Adrenal gland (tissue), 9 donors: ENCODE measurements at regions not wholly inside any gene's neighbourhood (a gene's known extent, or its start where the extent isn't known, plus 50 kb on each side); places are given as distances from the start of the nearest gene placed in this dataset.

ENCODE experiments used
- DNase-seq, 7 donors: peaks; one replicate each; pipeline ENCODE4 v3.0.0-alpha.2; 2019 to 2020
- H3K27ac ChIP-seq, 5 donors: fragments of 200-600 bp; sonication (generic) in 4 of 5; 1 replicate in 3 of 5; 2 replicates in 2 of 5; pipeline versions ENCODE4 v1.5.1 to v1.8.0; 2016 to 2020; ENCODE audit warnings: mild to moderate bottlenecking in 1 of 5
- H3K27me3 ChIP-seq: fragments of 200-600 bp; 2 replicates; pipeline ENCODE4 v1.8.0; 2021
- H3K36me3 ChIP-seq, 2 donors: fragments of 200-600 bp; replicated peaks in 1 of 2; 1 replicate in 1 of 2; 2 replicates in 1 of 2; pipeline versions ENCODE4 v1.5.1 to v1.8.0; 2018 to 2022
- H3K4me1 ChIP-seq, 2 donors: fragments of 200-600 bp; replicated peaks in 1 of 2; 1 replicate in 1 of 2; 2 replicates in 1 of 2; pipeline versions ENCODE4 v1.5.1 to v1.8.0; 2018 to 2021
- H3K4me3 ChIP-seq, 4 donors: fragments of 200-600 bp; sonication (generic) in 3 of 4; one replicate each; pipeline ENCODE4 v1.5.1; 2016 to 2018
- H3K9me3 ChIP-seq, 3 donors: fragments of 200-600 bp; sonication (generic) in 1 of 3; replicated peaks in 1 of 3; 1 replicate in 2 of 3; 2 replicates in 1 of 3; pipeline versions ENCODE4 v1.5.1 to v1.8.0; 2016 to 2021
- CTCF ChIP-seq, 6 experiments: fragments of 450-650 bp in 4 of 6; fragments of 200-600 bp in 2 of 6; sonication (generic) in 1 of 6; IDR thresholded peaks; 1 replicate in 5 of 6; 2 replicates in 1 of 6; pipeline versions ENCODE4 v1.5.1 to v1.8.0; 2016 to 2021; ENCODE audit warnings: antibody characterized with exemption in 6 of 6, mild to moderate bottlenecking in 2 of 6, moderate library complexity in 1 of 6
- POLR2A ChIP-seq, 2 donors: fragments of 450-650 bp; IDR thresholded peaks; one replicate each; pipeline ENCODE4 v1.6.1; 2017; ENCODE audit warnings: antibody characterized with exemption in 2 of 2, mild to moderate bottlenecking in 2 of 2, moderate library complexity in 1 of 2
- WGBS, 4 donors: extraction: QIAGEN DNeasy Blood & Tissue Kit in 2 of 4; methylation state at CpG; one replicate each; pipeline versions ENCODE4 v1.1.5 to v1.1.7; 2013 to 2017; 5-methylcytosine and 5-hydroxymethylcytosine counted together
- intact Hi-C, 2 donors: fragments of 100-400 bp; cut with DNase I; formaldehyde crosslinking; loops; one replicate each; pipeline versions ENCODE4 v1.14.1 to v1.15.0; 2022 to 2023
- donor health status: healthy with polysubstance abuse.
- donor health status: Bipolar disorder and iron deficiency.
- donor health status: DM: yes; HTN: yes; CAD: no.
- donor health status: DM: no; HTN: no; CAD: no.
- donor health status: DM: no; HTN: no; CAD: no.

- no peaks in the 10 kb centered on the region for H3K36me3 ChIP-seq
- TF ChIP-seq CTCF (IDR thresholded peaks at IDR 0.05) (no peak), POLR2A (IDR thresholded peaks at IDR 0.05) (no peak)
- H3K27ac ChIP-seq = no peak overlapping the region
- no peak for DNase-seq
- intact Hi-C loops = no loop called here
- no peaks in the 10 kb centered on the region for H3K4me1 ChIP-seq
- H3K27me3 ChIP-seq = no peaks in the 10 kb centered on the region
- H3K9me3 ChIP-seq = no peaks in the 10 kb centered on the region
- H3K4me3 ChIP-seq = no peak overlapping the region
These were observed 585.3 kb upstream of the BCHE start for GRCh38 chr3:166422556-166422955.

- Histone ChIP-seq H3K9me3 (no peaks in the 10 kb centered on the region), H3K36me3 (no peaks in the 10 kb centered on the region), H3K27ac (no peak overlapping the region), H3K27me3 (no peaks in the 10 kb centered on the region), H3K4me3 (no peak overlapping the region), H3K4me1 (no peaks in the 10 kb centered on the region)
- WGBS, 4 donors = 63 to 78% (median 72%) methylated on average over 2 of the region's 2 CpGs
- DNase-seq = no peak
- TF ChIP-seq CTCF (IDR thresholded peaks at IDR 0.05) (no peak), POLR2A (IDR thresholded peaks at IDR 0.05) (no peak)
- intact Hi-C loops = no loop called here
These were observed 582.8 kb upstream of the BCHE start for GRCh38 chr3:166420071-166420470.

GRCh38 chr3:166405896-166406295 lies 568.7 kb upstream of the BCHE start:
- DNase-seq = no peak
- Histone ChIP-seq H3K36me3 (no peaks in the 10 kb centered on the region), H3K27me3 (no peaks in the 10 kb centered on the region), H3K9me3 (no peaks in the 10 kb centered on the region), H3K4me1 (no peaks in the 10 kb centered on the region), H3K4me3 (no peak overlapping the region), H3K27ac (no peak overlapping the region)
- 26 to 35% (median 28%) methylated on average over 1 of the region's 1 CpG for WGBS, 4 donors
- intact Hi-C loops = no loop called here
- TF ChIP-seq POLR2A (IDR thresholded peaks at IDR 0.05) (no peak), CTCF (IDR thresholded peaks at IDR 0.05) (no peak)

GRCh38 chr3:166405465-166405864 lies 568.2 kb upstream of the BCHE start:
- Histone ChIP-seq H3K27me3 (no peaks in the 10 kb centered on the region), H3K4me1 (no peaks in the 10 kb centered on the region), H3K36me3 (no peaks in the 10 kb centered on the region), H3K4me3 (no peak overlapping the region), H3K27ac (no peak overlapping the region), H3K9me3 (no peaks in the 10 kb centered on the region)
- intact Hi-C loops = no loop called here
- TF ChIP-seq CTCF (IDR thresholded peaks at IDR 0.05) (no peak), POLR2A (IDR thresholded peaks at IDR 0.05) (no peak)
- no peak for DNase-seq
